GM04504 (cell line): ENCODE measurements at regions not wholly inside any gene's neighbourhood (a gene's known extent, or its start where the extent isn't known, plus 50 kb on each side); places are given as distances from the start of the nearest gene placed in this dataset.
"Not testable (repeated sequence)": the region's sequence is repeated elsewhere in the genome, so short reads cannot be mapped to it uniquely, and the experiment has no call there.

ENCODE experiments used
- DNase-seq: peaks from one replicate; pipeline ENCODE4 v3.0.0-alpha.2; 2012; ENCODE audit warnings: low read depth

DNA sequence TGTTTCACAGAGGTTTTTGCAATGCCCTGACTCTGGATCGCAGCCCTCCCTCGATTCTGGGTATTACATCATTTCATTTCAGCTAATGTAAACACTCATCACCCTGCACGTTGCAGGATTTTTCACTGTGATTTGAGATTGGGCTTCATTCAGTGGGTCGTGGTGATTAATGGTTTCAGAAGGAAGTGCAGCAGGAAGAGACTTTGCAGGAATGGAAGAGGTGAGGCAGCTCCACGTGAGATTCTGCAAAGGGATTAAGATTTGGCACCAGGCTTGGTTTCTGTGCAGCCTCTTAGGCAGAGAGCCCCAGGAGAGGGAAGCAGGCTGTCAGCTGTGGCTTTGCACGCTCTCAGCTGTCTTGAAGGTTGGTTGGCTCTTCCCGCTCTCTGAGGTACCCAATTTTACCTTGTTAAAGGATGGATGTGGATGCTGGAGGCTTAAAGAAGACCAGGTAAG is 95.2 kb downstream of the PLCE1 start:
- DNase-seq, result no peak

DNA sequence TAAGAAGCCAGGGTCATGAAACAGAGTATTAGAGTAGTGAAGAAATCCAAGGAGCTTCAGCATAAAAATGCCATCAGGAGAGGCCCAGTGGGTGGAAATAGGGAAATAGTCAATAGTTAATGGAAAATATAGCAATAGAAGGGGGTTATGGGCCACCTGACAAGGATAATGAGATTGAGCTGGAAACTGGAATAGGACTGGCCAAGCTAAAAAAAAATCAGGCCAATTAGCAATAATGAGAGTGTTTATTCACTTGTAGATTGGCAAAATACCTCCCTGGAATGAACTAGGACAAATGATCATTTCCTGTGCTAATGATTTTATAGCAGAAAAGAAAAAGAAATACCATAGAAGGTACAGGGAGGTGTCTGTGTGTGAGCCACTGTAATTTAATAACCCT is 97.9 kb downstream of the PLCE1 start:
- no peak for DNase-seq

DNA sequence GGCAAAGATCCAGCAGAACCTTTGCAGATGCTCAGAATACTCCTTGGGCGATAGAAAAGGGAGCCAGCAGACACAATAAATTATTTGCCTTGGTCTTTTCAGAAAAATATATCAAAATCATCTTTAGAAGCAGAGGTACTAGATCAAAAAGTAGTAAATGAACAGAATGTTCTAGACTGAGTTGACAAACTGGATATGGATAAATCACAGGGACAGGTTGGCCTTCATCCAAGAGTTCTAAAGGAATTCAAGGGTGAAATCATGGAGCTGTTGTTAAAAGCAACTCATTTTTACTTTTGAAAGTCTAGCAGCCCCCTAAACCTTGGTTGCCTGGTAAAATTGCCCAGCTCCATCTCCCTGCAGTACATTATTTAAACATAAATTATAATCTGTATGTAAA is 99.1 kb downstream of the PLCE1 start:
- DNase-seq, result no peak

DNA sequence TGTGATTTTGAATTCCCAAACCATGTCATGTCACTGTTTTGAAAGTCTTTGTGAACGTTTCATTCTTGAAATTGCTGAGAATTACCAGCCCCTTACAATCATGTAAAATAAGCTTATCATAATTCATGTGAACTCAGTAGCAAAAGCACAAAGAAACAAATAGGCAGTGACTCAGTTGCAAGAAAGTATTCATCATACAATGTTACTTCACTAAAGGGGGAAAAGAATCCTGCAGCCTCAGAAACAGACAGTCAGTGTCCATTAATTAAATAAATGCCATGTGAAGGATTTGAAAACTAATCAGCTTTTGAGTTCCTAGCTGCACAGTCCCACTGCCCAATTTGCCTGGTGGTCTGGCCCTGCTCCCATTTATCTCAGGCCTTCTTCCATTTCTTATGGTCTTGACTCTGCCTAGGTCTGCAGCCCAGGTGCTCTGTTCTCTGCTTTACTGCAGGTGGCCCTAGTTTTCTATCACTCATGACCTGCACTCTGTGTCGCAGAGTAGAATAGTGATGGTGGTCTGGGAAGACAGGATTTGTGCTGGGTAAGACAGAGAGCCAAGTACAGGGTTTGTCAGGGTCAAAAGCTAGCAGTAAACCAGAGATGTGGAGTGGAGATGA is 99.7 kb downstream of the PLCE1 start:
- no peak for DNase-seq

DNA sequence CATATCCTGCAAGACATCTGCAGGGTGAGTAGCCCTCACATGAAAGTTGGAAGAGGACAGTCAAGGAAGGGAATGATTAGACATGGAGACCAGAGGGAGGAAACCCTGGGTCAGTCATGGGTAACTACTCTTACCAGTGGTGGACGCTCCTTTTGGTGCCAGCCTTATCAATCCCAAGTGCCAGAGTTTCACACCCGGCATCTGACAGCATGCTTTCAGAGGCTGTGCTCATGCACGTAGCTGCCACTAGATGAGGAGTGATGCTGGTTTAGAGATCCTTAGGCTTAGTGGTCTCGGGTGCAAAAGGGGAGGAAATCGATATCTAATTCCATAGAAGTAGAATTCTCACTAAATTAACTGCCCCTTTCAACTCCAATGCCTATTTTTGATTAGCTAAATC is 100.8 kb downstream of the PLCE1 start:
- no peak for DNase-seq

DNA sequence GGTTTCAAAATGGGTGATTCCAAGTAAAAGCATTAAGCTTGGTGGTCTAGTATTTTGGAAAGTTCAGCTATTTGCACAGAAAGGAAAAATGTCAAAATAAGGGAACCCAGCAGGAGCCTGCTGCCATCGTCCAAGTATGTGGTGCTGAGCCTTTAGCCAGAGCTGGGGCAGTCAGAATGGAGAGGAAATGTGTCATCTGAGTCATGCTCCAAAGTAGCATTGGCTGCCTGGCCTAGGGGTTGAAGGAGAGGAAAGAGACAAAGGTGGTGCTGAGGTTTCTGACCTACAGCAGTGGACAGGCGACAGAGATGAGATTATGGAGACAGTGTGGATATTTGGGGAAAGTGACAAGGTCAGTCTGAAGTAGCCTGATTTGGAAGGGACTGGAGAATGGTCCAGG is 103.9 kb downstream of the PLCE1 start:
- DNase-seq, result no peak

DNA sequence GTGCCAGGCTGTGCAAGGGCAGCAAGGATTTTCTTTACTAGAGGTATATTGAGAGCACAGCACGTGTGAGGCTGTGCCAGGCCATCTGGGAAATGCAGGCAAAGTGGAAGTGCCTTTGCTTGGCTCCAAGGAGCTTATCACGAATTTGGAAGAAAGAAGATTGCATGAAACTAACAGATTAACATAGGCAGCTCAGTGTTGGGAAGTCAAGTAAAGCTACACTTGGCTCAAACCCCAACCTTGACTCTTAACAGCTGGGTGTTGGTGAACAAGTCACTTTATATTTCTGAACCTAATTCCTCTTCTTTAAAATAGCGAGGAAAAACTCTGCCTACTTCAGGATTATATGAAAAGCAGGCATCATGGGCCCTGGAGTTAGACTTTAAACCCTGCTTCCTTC is 105.2 kb downstream of the PLCE1 start:
- DNase-seq, result no peak

DNA sequence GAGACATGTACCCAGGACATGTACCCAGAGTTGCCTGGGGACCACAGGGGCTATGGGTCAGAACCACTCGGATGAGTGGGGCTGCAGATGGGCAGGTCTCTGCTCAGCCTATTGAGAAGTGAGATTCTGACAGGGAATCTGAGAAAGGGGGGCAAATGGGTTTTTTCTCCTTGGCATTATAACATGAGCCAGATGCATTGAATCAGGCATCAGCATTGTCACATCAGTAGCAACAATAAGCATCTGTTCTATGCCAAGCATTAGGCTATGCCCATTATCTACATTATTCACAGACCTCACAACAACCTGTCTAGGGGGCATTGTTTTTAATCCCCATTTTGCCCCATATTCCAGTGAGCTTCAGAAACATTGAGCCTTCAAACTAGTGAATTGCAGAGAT is 108.2 kb downstream of the PLCE1 start:
- no peak for DNase-seq

DNA sequence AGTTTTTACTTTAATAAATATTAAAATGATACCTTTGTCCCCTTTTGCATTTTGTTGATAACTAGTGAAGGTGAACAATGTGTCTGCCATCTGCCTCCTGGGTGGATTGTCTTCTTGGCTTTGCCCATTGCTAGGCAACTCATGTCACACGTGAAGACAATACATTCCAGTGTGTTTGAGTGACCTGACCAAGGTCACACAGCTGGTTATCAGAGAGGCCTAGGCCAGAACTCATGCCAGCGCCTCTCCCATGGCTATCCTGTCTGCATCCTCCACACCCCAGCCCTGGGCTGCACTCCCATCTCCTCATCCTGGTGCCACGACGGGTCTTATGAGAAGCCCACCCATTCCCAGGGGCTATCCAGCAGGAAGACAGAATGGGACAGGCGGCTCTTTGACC is 108.7 kb downstream of the PLCE1 start:
- no peak for DNase-seq

DNA sequence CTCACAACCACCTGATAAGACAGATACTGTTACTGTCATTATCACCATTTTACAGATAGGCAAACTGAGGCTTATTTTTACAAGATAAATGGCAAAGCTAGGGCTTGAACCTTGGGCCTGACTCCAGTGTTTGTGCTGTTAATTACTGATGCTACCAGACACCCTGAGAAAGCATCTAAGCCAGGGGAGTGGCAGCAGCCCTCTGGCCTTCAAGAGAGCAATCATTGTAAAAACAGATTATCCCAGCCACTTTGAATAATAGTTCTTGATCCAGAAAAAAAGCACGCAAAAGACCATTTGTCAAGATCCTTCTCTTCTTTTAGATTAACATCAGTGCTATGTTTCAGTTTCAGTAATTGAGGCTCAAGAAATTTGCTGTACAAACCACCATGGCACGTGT is 109.5 kb downstream of the PLCE1 start:
- no peak for DNase-seq

DNA sequence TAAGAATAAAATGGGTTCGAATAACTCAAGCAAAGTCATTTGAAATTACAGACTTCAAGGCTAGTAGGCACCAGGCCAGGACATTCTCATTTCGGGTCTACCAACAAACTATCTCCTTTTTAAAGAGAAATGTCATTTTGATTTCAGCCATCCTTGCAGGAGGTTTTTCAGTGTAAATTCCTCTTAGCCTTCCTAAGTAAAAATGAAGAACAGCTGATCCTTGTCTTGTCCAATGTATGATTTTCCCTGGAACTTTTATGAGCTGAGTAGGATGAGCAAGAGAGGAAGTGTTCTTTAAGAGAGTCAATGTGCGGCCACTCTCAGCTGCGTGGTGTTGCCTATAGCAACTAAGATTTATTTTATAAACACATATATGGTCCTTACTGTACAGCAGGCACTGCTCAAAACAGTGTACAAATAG is 110.1 kb downstream of the PLCE1 start:
- DNase-seq, result no peak

DNA sequence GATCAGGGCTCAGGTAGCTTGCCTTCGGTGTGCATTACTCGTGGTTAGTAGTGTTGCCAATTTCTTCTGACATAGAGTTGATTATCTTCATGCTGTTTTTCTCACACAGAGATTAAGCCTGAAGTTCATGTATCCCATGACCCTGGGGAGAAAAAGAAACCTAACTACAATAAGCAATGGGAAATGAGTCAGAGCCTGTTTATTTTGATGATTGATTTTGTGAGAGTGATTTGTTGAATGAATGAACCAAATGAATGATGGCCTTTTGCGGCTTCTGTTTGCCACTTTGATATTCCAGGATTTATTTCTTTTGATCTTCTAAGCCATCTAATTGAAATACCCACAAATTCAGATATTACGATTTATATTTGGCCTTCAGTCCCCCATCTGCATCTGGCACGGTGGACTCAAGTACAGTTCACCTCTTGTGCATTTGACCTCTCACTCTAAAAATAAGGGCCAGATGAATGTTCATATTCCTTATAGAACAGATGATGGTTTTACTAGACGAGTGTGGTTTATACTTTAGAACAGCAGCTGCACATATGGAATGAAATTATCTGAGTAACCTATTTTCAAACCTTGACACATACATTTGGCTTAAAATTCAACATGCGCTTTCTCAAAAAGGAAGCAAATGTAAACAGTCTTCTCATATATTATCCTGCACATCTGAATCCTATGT is 110.7 kb downstream of the PLCE1 start:
- DNase-seq, result no peak

DNA sequence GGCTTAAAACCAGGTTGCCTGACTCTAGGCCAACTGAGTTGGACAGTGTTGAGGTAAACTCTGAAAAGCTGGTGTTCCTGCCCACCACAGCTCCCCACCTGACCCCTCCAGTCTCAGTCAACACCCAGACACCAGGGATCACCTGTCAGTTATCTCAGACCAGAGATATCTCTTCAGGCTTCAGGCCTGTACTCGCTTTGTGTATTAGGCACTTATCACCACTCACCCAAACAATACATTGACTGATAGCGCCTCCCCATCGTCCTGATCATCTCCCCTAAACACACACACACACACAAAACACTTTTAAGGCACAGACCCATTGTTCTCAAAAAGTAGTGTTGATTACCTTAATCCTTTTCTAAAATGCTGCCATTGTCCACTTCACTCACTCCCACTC is 111.5 kb downstream of the PLCE1 start:
- DNase-seq, result no peak

DNA sequence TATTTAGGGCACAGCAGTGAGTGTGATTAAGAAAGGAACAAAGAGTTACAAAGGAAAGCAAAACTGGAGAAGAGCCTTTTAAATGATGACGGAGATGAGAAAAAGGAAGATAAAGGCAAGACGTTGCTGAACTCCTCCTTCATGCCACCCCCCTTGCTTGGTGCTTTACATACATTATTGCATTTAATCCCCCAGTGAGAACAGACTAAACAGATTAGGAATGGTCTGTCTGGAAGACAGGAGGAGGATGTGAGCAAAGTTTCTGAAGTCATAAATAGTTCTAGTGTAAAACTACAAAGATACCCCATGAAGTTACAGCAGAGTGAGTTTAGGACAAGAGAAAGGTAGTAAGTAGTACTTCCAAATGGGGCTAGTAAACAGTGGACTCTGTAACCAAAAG is 113.5 kb downstream of the PLCE1 start:
- DNase-seq, result no peak

DNA sequence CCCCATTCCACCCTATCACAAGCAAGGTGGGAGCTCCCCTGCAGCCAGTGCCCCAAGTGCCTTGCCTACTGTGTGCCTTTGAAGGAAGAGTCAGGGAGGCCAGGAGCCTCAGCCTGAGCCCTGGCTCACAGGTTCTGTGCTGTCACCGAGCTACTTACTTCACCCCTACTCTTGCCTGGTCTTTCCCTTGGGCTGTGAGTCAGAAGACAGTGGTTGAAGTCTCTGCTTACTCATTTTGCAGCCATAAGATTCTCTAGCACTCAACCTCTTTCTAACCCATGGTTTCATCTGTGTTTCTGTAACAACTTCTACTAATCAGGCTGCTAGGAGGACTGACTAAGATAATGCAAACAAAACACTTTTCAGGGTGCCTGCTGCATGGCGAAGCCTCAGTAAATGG is 114.5 kb downstream of the PLCE1 start:
- peak; percentile 56 for DNase-seq

DNA sequence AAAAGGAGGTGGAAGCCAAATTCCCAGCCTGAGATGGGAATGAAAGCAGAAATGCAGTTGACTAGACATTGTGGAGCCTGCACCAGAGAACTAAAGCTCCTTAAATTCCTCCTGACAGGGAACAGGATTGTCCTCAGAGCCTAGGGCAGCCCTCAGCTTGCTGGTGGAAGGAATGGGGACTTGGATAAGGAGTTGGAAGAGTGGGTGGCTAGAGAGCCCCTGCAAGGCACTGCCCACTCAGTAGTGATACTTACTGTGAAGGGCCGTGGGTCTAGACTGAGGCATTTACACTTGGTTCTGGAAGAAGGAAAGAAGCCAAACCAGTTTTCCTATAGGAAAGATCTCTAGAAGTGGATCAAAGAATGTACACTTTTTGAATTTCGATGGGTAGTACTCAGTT is 117.6 kb downstream of the PLCE1 start:
- DNase-seq, result no peak

DNA sequence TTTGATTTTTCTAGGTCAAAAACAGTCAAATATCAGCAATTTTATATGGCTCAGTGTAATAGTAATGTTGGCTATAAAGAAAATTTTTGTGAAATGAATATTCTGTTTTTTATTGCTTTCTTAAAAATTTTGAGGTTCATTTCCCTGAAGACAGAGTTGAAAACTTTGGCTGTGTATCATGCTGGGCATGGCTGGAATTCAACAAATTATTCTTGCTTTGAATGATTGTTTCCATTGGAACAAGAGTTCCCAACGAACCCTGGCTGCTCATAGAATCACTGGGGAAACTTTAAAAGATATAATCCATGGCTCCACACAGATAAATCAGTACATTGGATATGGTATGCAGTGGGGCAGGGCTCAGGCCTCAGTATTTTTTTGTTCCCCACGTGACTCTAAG is 118.6 kb downstream of the PLCE1 start:
- DNase-seq, result no peak

DNA sequence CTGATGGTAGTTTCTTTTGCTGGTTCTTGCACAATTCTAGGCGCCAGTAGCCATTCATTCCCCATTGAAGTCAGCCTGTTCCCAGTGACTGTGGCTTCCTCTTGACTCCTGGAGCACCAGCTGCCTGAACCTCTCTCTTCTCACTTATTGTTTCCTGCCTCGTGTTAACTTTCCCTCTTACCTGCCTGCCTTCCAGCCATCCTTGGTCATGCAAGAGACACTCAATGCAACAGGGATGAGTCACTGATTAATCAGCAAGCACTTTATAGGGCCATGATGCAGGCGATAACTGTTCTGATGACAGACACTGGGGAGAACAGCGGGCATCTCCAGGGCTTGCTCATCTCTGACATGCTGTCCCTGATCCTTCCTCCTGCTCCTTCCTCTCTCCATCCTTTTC is 122.0 kb downstream of the PLCE1 start:
- DNase-seq, result no peak

DNA sequence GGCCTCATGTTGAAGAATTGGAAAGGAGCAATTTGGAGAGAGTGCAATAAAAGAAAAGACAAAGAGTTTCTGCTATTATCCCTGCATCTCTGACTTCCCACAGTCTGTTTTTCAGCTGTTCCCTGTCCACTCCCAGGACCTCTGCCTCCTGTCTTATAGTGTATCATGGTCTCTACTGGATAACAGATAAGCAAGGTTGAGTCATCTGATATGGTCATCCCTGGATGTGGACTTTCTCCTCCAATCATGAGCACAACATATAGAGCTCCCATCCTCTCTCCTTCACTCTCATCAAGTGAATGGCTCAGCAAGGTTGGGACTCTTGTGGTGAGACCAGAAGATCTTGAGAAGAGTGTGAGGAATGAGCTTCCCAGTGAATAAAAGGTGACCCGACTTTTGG is 123.1 kb downstream of the PLCE1 start:
- no peak for DNase-seq

DNA sequence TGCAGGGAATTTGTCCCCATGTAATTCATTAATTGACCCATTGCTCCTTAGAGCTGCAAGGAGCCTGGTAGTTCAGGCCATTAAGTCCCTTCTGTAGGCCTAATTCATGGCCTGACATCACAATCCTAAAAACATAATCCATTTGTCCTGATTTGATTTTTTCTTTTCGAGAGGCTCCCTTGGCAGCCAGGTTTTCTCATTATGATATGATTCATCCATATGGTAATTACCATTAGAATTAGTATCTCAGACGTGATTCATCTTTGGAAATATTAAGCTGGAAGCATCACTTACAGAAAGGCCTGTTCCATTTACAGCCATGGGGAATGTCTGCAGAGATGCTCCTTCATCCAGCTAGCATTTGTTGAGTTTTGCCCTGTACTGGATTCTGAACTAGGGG is 128.5 kb downstream of the PLCE1 start:
- no peak for DNase-seq

DNA sequence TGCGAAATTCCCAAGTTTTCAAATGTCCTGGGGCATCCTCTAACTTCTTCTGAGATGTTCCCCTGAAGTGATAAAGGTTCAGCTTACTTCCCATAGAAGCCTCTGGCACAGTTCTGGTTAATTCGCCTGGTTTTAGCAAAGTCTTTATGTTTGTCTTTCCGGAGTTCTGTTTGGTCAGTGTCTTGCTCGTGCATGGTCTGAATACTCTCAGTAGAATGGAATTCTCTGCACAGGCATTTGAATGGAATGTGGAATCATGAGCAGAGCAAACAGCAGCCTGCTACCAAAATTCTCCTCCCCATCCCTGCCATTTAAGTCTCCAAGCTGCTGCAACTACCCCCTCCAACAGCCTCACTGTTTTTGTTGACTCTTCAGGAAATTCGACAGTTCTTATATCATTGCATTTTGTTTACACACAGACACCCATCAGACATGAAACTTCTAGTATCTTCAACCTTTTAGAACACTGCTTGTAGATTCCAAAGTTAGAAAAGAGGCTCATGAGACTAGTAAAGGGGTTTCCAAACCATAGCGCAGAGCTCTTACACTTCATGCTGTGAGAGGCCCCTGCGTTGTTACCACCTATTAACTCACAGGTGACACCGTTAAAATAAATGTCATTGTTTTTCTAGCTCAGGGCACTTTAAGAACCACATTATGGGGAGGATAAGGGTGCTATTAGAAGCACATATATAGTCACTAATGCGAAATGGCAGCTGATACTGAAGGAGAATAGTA is 129.7 kb downstream of the PLCE1 start:
- peak; percentile 58 for DNase-seq

DNA sequence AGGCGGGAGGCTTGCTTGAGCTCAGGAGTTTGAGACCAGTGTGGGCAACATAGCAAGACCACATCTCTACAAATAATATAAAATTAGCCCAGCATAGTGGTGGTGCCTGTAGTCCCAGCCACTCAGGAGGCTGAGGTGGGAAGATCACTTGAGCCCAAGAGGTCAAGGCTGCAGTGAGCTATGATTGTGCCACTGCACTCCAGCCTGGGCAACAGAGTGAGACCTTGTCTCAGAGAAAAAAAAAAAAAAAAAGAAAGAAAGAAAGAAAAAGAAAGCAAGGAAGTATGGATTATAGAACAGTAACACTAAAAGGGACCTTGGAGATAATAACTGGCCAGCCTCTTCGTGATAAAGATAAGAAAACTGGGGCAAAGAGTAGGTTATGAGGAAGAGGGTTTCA is 130.4 kb downstream of the PLCE1 start:
- not testable (repeated sequence) for DNase-seq

DNA sequence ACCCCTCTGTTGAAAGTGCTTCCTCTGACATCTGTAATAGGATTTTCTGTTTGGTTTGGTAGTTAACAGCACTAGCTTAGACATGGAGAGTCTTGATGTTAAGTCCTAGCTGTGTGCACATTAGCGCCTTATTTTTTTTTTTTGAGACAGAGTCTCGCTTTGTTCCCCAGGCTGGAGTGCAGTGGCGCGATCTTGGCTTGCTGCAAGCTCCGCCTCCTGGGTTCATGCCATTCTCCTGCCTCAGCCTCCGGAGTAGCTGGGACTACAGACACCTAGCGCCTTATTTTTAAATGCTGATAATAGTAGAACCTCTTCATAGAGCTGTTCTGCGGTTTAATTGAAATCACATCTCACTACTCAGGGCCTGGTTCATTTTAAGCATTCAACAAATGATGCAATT is 131.5 kb downstream of the PLCE1 start:
- not testable (repeated sequence) for DNase-seq
